Muscle layer of duodenum (tissue), 2 donors: ENCODE measurements at regions not wholly inside any gene's neighbourhood (a gene's known extent, or its start where the extent isn't known, plus 50 kb on each side); places are given as distances from the start of the nearest gene placed in this dataset.
"Not testable (repeated sequence)": the region's sequence is repeated elsewhere in the genome, so short reads cannot be mapped to it uniquely, and the experiment has no call there.

ENCODE experiments used
- H3K27ac ChIP-seq: one replicate; pipeline ENCODE4 v1.7.0; 2013; ENCODE audit warnings: mild to moderate bottlenecking, low read length
- H3K27me3 ChIP-seq: one replicate; pipeline ENCODE4 v1.7.0; 2013; ENCODE audit warnings: low read depth, mild to moderate bottlenecking, control low read depth, low read length
- H3K36me3 ChIP-seq, 2 donors: one replicate each; pipeline ENCODE4 v1.7.0; 2013; ENCODE audit warnings: low read length in 2 of 2, control low read depth in 1 of 2, mild to moderate bottlenecking in 1 of 2; ENCODE audit not compliant: insufficient read depth in 2 of 2, control insufficient read depth in 1 of 2
- H3K4me1 ChIP-seq, 2 donors: one replicate each; pipeline ENCODE4 v1.7.0; 2013; ENCODE audit warnings: low read length in 2 of 2, mild to moderate bottlenecking in 2 of 2, control low read depth in 1 of 2, moderate library complexity in 1 of 2; ENCODE audit not compliant: insufficient read depth in 2 of 2, control insufficient read depth in 1 of 2
- H3K4me3 ChIP-seq, 2 donors: one replicate each; pipeline ENCODE4 v1.7.0; 2013; ENCODE audit warnings: low read length in 2 of 2, low read depth in 1 of 2, mild to moderate bottlenecking in 1 of 2
- H3K9me3 ChIP-seq, 2 donors: one replicate each; pipeline ENCODE4 v1.7.0; 2013; ENCODE audit warnings: low read length in 2 of 2, control low read depth in 1 of 2, mild to moderate bottlenecking in 1 of 2; ENCODE audit not compliant: control insufficient read depth in 1 of 2
- donor health status: healthy.

GRCh38 chr5:83799020-83799419 lies 78.4 kb upstream of the HAPLN1 start:
- H3K27me3 ChIP-seq, H3K9me3 ChIP-seq, H3K27ac ChIP-seq, H3K4me1 ChIP-seq, H3K4me3 ChIP-seq, H3K36me3 ChIP-seq: not testable (repeated sequence)

DNA sequence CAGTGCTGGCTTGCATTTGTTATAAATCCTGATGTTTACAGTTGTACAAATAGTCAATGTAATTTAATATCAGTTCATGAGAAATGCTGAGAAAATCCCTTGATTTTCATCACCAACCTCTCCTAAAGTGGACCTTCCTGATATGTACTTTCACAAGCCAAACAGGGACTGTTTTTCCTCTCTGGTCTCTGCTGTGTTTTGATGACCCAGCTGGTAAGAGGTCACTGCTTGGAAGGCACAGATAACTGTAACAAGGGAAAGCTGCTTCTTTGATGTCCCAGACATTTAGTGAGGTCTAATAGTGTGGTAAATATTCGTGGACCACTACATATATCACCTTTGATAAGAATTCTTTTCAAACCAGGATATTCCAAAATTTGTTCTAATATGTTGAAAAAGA lies 68.7 kb upstream of the HAPLN1 start:
- no peaks in the 10 kb centered on the region for H3K4me1 ChIP-seq
- no peaks in the 10 kb centered on the region for H3K36me3 ChIP-seq
- no peak overlapping the region for H3K4me3 ChIP-seq
- no peaks in the 10 kb centered on the region for H3K27me3 ChIP-seq
- H3K9me3 ChIP-seq = no peaks in the 10 kb centered on the region
- no peak overlapping the region for H3K27ac ChIP-seq

GRCh38 chr5:83787631-83788030 lies 67.0 kb upstream of the HAPLN1 start:
- Histone ChIP-seq H3K27me3 (no peaks in the 10 kb centered on the region), H3K4me1 (no peaks in the 10 kb centered on the region), H3K27ac (no peak overlapping the region), H3K9me3 (no peaks in the 10 kb centered on the region), H3K36me3 (no peaks in the 10 kb centered on the region), H3K4me3 (no peak overlapping the region)

- H3K4me3 ChIP-seq = no peak overlapping the region
- no peaks in the 10 kb centered on the region for H3K27me3 ChIP-seq
- no peaks in the 10 kb centered on the region for H3K4me1 ChIP-seq
- no peak overlapping the region for H3K27ac ChIP-seq
- no peaks in the 10 kb centered on the region for H3K9me3 ChIP-seq
- H3K36me3 ChIP-seq = no peaks in the 10 kb centered on the region
Observed at GRCh38 chr5:83785176-83785668, 64.6 kb upstream of the HAPLN1 start.

DNA sequence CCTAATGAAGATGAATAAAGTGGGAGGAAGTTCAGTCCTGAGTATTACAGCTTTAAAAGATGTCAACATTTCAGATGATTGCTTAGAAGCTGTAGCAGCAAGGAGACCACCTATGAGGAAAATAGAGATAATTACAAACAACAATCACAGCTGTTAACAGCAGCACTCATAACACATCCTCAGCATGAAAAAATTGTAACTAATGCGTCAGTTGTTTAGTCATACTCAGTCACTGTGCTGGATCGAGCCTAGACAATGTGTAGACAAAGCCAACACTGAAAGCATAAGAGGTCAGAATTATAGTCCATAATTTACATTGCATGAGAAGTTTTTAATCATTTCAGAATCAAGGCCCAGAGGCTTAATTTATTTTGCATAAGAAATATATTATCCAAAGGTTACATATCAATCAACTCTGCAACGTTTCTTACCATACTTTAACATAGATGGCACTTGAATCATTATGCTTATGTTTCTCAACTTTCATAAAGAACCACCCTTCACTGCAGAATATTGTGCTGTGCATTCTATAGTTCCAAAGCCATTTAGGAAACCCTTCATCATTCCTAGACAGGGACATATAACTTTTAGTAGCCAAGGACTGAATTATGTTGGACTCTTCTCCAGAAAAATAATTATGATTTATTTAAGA lies 60.2 kb upstream of the HAPLN1 start:
- Histone ChIP-seq H3K27me3 (no peaks in the 10 kb centered on the region), H3K4me3 (no peak overlapping the region), H3K27ac (no peak overlapping the region), H3K36me3 (no peaks in the 10 kb centered on the region), H3K4me1 (no peaks in the 10 kb centered on the region), H3K9me3 (no peaks in the 10 kb centered on the region)

DNA sequence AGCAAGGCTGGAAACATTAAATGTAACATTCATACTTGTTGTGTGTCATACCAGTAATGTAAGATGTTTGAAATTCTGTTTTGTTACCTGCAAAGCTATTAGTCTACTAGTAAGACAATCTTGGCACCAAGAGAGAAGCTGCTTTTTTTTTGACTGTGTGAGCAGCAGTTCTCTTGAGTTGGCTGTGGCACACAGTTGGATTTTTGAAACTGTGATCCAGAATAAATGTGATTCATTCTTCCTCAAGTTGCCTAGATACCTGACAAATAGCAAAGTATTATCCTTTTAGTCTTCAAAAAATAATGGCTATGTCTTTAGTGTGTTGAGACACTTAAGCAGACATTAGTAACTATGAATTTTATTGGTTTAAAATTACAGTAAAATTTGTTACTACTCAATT lies 57.2 kb upstream of the HAPLN1 start:
- Histone ChIP-seq H3K27ac (no peak overlapping the region), H3K4me3 (no peak overlapping the region), H3K27me3 (no peaks in the 10 kb centered on the region), H3K4me1 (no peaks in the 10 kb centered on the region), H3K9me3 (no peaks in the 10 kb centered on the region), H3K36me3 (no peaks in the 10 kb centered on the region)

- Histone ChIP-seq H3K27ac (no peak overlapping the region), H3K4me3 (no peak overlapping the region), H3K27me3 (no peaks in the 10 kb centered on the region), H3K4me1 (no peaks in the 10 kb centered on the region), H3K36me3 (no peaks in the 10 kb centered on the region), H3K9me3 (no peaks in the 10 kb centered on the region)
Observed at GRCh38 chr5:83776437-83777031, 55.9 kb upstream of the HAPLN1 start.
